Mucosa of descending colon (tissue), 3 donors: ENCODE measurements at regions not wholly inside any gene's neighbourhood (a gene's known extent, or its start where the extent isn't known, plus 50 kb on each side); places are given as distances from the start of the nearest gene placed in this dataset.

Source experiments
- ATAC-seq: fragments of 200-7000 bp; cut with Tn5 transposase; one replicate; pipeline ENCODE4 v1.9.1; 2020; ENCODE audit warnings: mild to moderate bottlenecking, moderate library complexity
- DNase-seq, 3 donors: peaks; one replicate each; pipeline ENCODE4 v3.0.0-alpha.2; 2020
- H3K36me3 ChIP-seq: fragments of 200-600 bp; one replicate; pipeline ENCODE4 v1.8.0; 2021; ENCODE audit warnings: low read depth, mild to moderate bottlenecking
- H3K4me1 ChIP-seq: fragments of 200-600 bp; one replicate; pipeline ENCODE4 v1.8.0; 2021; ENCODE audit warnings: low read depth, mild to moderate bottlenecking
- H3K4me3 ChIP-seq: fragments of 200-600 bp; one replicate; pipeline ENCODE4 v1.8.0; 2021; ENCODE audit warnings: mild to moderate bottlenecking
- H3K9me3 ChIP-seq: fragments of 200-600 bp; one replicate; pipeline ENCODE4 v1.8.0; 2021; ENCODE audit warnings: mild to moderate bottlenecking
- CTCF ChIP-seq: fragments of 200-600 bp; IDR thresholded peaks from one replicate; pipeline ENCODE4 v1.8.0; 2022; ENCODE audit warnings: antibody characterized with exemption, mild to moderate bottlenecking
- intact Hi-C, 2 donors: fragments of 100-400 bp; cut with DNase I in 1 of 2; cut with micrococcal nuclease in 1 of 2; formaldehyde crosslinking; loops; one replicate each; pipeline versions ENCODE4 v1.11.0 to v1.11.1; 2022; cut with DNase I, micrococcal nuclease
- donor health status: DM: no; HTN: no; CAD: no; lungs with moderate emphysema.
- donor health status: DM: no; HTN: no; CAD: no.
- donor health status: DM: no; HTN: yes; CAD: no.

DNA sequence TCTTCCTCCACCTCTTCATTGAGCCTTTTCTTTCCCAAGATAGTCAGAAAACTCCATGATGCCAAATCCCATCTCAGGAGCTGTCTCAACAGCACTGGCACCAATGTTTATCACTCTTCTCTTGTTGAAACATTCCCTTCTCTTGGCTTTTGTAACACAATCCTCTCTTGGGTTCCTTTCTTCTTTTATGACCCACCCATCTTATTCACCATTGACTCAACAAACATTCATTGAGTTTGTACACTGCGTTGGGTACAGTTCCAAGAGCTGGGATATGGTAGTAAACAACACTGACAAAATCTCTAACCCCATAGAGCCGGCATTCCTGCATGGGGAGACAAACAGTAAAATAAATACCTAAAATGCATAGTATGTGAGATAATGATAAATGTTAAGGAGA is 577.5 kb downstream of the INHBA start:
- Histone ChIP-seq H3K4me3 (no peak overlapping the region), H3K9me3 (no peaks in the 10 kb centered on the region), H3K4me1 (no peaks in the 10 kb centered on the region), H3K36me3 (no peaks in the 10 kb centered on the region)
- intact Hi-C loops, result no loop called here
- ATAC-seq (no peak), DNase-seq (no peak)
- no peak for TF ChIP-seq CTCF

GRCh38 chr7:41122256-41122987 is 580.5 kb downstream of the INHBA start:
- Histone ChIP-seq H3K36me3 (no peaks in the 10 kb centered on the region), H3K4me1 (no peaks in the 10 kb centered on the region), H3K9me3 (no peaks in the 10 kb centered on the region), H3K4me3 (no peak overlapping the region)
- DNase-seq (no peak), ATAC-seq (no peak)
- TF ChIP-seq CTCF, result no peak
- intact Hi-C loops, result no loop called here

DNA sequence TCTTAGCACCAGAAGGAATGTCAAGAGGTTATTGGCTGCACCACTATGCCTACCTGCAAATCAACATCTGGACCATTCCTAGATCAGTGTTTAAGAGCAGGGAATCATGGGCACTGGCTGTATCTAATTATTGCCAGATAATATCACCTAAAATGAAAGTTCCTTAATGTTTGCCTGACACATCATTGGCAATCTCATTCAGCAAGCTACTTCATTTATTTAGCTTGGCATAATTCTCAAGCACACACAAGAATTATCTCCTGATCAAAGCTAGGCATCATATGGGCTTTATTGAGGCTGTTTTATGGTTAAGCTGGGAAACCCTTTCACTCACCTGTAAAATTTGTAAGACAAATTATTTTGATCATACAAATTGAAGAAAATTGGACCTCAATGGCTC is 581.7 kb downstream of the INHBA start:
- Histone ChIP-seq H3K4me3 (no peak overlapping the region), H3K9me3 (no peaks in the 10 kb centered on the region), H3K36me3 (no peaks in the 10 kb centered on the region), H3K4me1 (no peaks in the 10 kb centered on the region)
- DNase-seq (no peak), ATAC-seq (no peak)
- no peak for TF ChIP-seq CTCF
- intact Hi-C loops, result no loop called here

DNA sequence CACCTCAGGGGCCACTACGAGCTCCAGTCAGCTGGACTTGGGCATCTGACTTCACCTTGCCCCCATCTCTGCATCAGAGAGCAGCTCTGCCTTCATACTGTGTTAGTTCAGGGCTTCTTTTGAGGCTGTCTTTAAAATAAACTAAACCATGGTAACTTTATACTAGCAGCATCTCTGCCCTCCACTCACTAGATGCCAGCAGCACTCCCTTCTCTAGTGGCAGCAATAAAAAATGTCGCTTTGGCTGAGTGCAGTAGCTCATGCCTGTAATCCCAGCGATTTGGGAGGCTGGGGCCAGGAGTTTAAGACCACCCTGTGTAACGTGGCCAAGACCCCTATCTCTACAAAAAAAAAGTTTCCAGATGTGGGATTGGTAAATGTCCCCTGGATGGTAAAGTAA is 584.4 kb downstream of the INHBA start:
- no peak for DNase-seq
- H3K9me3 ChIP-seq, result no peaks in the 10 kb centered on the region
- H3K4me3 ChIP-seq, result no peak overlapping the region
- intact Hi-C loops, result no loop called here
- TF ChIP-seq CTCF, result no peak
- H3K4me1 ChIP-seq, result no peaks in the 10 kb centered on the region
- ATAC-seq, result no peak
- H3K36me3 ChIP-seq, result no peaks in the 10 kb centered on the region

DNA sequence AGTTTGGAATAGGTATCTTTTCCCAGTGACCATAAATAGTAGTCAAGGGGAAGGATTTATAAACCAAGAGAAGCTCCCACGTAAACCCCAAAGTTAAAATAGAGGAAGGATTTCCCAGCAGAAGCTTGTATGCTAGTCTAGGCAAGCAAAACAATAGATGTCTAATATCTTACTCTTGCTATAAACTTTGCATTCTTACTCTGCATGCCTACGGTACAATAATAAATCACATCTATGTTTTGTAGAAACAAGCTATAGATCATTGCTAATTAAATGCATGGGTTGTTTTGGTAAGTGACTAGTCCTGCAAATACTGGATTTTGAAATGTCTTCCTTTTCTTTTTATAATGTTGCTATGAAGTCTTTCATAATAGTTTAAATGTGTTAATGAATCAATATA is 585.5 kb downstream of the INHBA start:
- intact Hi-C loops, result no loop called here
- no peak for TF ChIP-seq CTCF
- ATAC-seq (no peak), DNase-seq (no peak)
- Histone ChIP-seq H3K4me3 (no peak overlapping the region), H3K4me1 (no peaks in the 10 kb centered on the region), H3K36me3 (no peaks in the 10 kb centered on the region), H3K9me3 (no peaks in the 10 kb centered on the region)

DNA sequence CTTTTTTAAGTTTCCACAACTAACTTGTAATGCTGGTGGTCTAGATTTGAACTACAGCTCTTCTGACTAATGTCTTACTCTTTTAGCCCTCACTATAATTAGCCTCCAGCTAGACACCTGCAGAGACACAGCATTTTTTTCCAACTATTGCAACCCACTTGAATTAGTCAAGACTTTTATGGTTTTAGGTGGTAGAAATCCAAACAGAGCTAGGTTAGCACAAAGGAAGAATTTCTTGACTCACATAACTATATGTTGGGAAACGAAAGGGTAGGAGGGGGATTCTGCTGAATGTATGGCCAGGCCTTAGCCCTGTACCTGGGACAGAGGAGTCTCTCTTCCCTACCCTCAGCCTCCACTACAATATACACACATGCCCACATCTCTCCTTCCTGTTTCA is 586.1 kb downstream of the INHBA start:
- no peak overlapping the region for H3K4me3 ChIP-seq
- ATAC-seq (no peak), DNase-seq (no peak)
- H3K9me3 ChIP-seq, result no peaks in the 10 kb centered on the region
- intact Hi-C loops, result no loop called here
- H3K4me1 ChIP-seq, result no peaks in the 10 kb centered on the region
- no peak for TF ChIP-seq CTCF
- H3K36me3 ChIP-seq, result no peaks in the 10 kb centered on the region
